ENCODE measurements at regions not wholly inside any gene's neighbourhood (a gene's known extent, or its start where the extent isn't known, plus 50 kb on each side); places are given as distances from the start of the nearest gene placed in this dataset.

DNA sequence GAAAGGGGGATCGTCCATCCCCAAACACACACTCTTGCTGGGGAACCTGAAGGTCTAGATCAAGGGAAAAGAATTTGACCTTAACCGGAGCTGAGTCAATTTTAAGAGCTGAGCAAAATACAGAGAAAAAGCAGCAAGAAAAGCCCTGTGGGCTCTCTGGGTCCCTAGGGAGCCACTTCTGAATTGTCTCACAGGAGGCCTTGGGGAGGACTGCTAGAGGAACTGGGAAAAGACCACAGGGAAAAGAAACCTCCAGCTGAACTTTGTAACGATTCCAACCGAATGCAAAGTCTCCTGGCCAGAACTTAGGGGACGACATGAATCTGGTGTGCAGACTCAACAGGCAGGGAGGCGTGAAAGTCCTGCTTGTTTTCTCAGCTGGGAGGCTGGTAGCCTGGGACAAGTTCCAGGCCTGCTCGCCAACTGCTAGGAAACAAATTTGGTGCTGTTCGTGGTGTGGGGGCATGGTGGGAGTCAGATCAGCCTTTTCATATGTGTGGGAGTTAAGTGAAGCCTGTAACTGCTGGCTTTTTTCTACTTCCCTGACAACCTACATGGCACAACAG is 644.6 kb upstream of the CNTNAP5 start:
- H3K79me2 ChIP-seq (ENCODE audit: insufficient read depth) = no peaks in the 10 kb centered on the region
- no peaks in the 10 kb centered on the region; the same call in 1 of the 2 replicates for H3K9me3 ChIP-seq
- H3K4me2 ChIP-seq = no peak overlapping the region
- no peaks in the 10 kb centered on the region for H3K27me3 ChIP-seq (ENCODE audit: insufficient read depth)
- 29% methylated on average over 6 of the region's 8 CpGs for WGBS (ENCODE audit: low lambda C conversion rate)
- H3F3A ChIP-seq (replicated peaks; ENCODE audit: insufficient read depth) = no peaks in the 10 kb centered on the region
- ChIA-PET CTCF (no interaction called here), POLR2A (no interaction called here)
- H3K4me3 ChIP-seq (ENCODE audit: low read depth in 2 of 2, low read length in 1 of 2) = no peak overlapping the region
- TF ChIP-seq MEF2A (IDR thresholded peaks at IDR 0.05; ENCODE audit: borderline replicate concordance, low read depth) (no peak), GABPA (IDR thresholded peaks at IDR 0.05; ENCODE audit: low read depth) (no peak), USF1 (IDR thresholded peaks at IDR 0.05; ENCODE audit: borderline replicate concordance, low read depth) (no peak), SIN3A (IDR thresholded peaks at IDR 0.05; ENCODE audit: borderline replicate concordance, low read depth, low read length) (no peak), FOSL2 (IDR thresholded peaks at IDR 0.05; ENCODE audit: borderline replicate concordance, low read depth) (no peak), GATA2 (CRISPR knock-in tag; IDR thresholded peaks at IDR 0.05) (no peak)
- TF ChIP-seq, protein P1, sequence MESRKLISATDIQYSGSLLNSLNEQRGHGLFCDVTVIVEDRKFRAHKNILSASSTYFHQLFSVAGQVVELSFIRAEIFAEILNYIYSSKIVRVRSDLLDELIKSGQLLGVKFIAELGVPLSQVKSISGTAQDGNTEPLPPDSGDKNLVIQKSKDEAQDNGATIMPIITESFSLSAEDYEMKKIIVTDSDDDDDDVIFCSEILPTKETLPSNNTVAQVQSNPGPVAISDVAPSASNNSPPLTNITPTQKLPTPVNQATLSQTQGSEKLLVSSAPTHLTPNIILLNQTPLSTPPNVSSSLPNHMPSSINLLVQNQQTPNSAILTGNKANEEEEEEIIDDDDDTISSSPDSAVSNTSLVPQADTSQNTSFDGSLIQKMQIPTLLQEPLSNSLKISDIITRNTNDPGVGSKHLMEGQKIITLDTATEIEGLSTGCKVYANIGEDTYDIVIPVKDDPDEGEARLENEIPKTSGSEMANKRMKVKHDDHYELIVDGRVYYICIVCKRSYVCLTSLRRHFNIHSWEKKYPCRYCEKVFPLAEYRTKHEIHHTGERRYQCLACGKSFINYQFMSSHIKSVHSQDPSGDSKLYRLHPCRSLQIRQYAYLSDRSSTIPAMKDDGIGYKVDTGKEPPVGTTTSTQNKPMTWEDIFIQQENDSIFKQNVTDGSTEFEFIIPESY (IDR thresholded peaks at IDR 0.05; ENCODE audit: borderline replicate concordance, low read depth) = no peak
- H4K20me1 ChIP-seq (ENCODE audit: insufficient read depth) = no peaks in the 10 kb centered on the region
- H3K9me2 ChIP-seq = no peaks in the 10 kb centered on the region
- no peak for DNase-seq
- H3K9ac ChIP-seq = no peak overlapping the region
- no peaks in the 10 kb centered on the region for H3K4me1 ChIP-seq (ENCODE audit: control insufficient read depth in 1 of 2, insufficient read depth in 2 of 2, low read depth in 1 of 2, low read length in 1 of 2)
- H3K36me3 ChIP-seq (replicated peaks in 1 of 2; ENCODE audit: control insufficient read depth in 1 of 2, insufficient read depth in 2 of 2, low read length in 1 of 2) = no peaks in the 10 kb centered on the region
- no peak overlapping the region for H3K27ac ChIP-seq (ENCODE audit: low read depth in 2 of 2, low read length in 1 of 2)
- H2AFZ ChIP-seq (ENCODE audit: low read depth) = no peak overlapping the region

- WGBS (ENCODE audit: low lambda C conversion rate) = 13% methylated on average over 2 of the region's 2 CpGs
- no peak overlapping the region for H3K4me2 ChIP-seq
- no peaks in the 10 kb centered on the region for H4K20me1 ChIP-seq (ENCODE audit: insufficient read depth)
- H3K27ac ChIP-seq (ENCODE audit: low read depth in 2 of 2, low read length in 1 of 2) = no peak overlapping the region
- ChIA-PET CTCF (no interaction called here), POLR2A (no interaction called here)
- 0 out of 2 replicates have a peak, but pooled peaks cover 3% of the 10 kb centered on the region for H3K9me2 ChIP-seq
- peaks cover 4% of the 10 kb centered on the region; the same call in 1 of the 2 replicates for H3K9me3 ChIP-seq
- H3K4me1 ChIP-seq (ENCODE audit: control insufficient read depth in 1 of 2, insufficient read depth in 2 of 2, low read depth in 1 of 2, low read length in 1 of 2) = peaks cover 0 to 3% of the 10 kb centered on the region in 2 experiments; a peak in 1 of 4 replicates
- TF ChIP-seq FOXM1 (IDR thresholded peaks at IDR 0.05; ENCODE audit: low read depth) (no peak), SMC3 (IDR thresholded peaks at IDR 0.05; ENCODE audit: low read depth, low read length) (no peak), RXRA (IDR thresholded peaks at IDR 0.05; ENCODE audit: borderline replicate concordance, low read depth) (no peak), USF2 (IDR thresholded peaks at IDR 0.05; ENCODE audit: borderline replicate concordance, low read depth, low read length) (no peak), EP300 (IDR thresholded peaks at IDR 0.05; ENCODE audit: borderline replicate concordance in 1 of 2, low read depth in 1 of 2, low read length in 1 of 2) (no peak), RAD21 (IDR thresholded peaks at IDR 0.05; ENCODE audit: low read length) (no peak), NFIC (IDR thresholded peaks at IDR 0.05; ENCODE audit: borderline replicate concordance) (no peak), TAF1 (IDR thresholded peaks at IDR 0.05; ENCODE audit: borderline replicate concordance, low read depth, low read length) (no peak), IRF3 (IDR thresholded peaks at IDR 0.05; ENCODE audit: low read depth, low read length) (no peak)
- TF ChIP-seq, protein P1 (IDR thresholded peaks at IDR 0.05; ENCODE audit: borderline replicate concordance, low read depth) = no peak
- TF ChIP-seq, protein P2, sequence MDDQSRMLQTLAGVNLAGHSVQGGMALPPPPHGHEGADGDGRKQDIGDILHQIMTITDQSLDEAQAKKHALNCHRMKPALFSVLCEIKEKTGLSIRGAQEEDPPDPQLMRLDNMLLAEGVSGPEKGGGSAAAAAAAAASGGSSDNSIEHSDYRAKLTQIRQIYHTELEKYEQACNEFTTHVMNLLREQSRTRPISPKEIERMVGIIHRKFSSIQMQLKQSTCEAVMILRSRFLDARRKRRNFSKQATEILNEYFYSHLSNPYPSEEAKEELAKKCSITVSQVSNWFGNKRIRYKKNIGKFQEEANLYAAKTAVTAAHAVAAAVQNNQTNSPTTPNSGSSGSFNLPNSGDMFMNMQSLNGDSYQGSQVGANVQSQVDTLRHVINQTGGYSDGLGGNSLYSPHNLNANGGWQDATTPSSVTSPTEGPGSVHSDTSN (IDR thresholded peaks at IDR 0.05) = no peak
- no peaks in the 10 kb centered on the region for H3K36me3 ChIP-seq (replicated peaks in 1 of 2; ENCODE audit: control insufficient read depth in 1 of 2, insufficient read depth in 2 of 2, low read length in 1 of 2)
- DNase-seq = no peak
- H3K79me2 ChIP-seq (ENCODE audit: insufficient read depth) = no peaks in the 10 kb centered on the region
- H3K4me3 ChIP-seq (ENCODE audit: low read depth in 2 of 2, low read length in 1 of 2) = no peak overlapping the region
- no peak overlapping the region for H3K9ac ChIP-seq
- H3F3A ChIP-seq (replicated peaks; ENCODE audit: insufficient read depth) = no peaks in the 10 kb centered on the region
- H3K27me3 ChIP-seq (ENCODE audit: insufficient read depth) = no peaks in the 10 kb centered on the region
- H2AFZ ChIP-seq (ENCODE audit: low read depth) = no peak overlapping the region
Observed at GRCh38 chr2:123415678-123416077, 609.4 kb upstream of the CNTNAP5 start.

All from SK-N-SH (cell line).